GM21360 (cell line): ENCODE measurements at regions not wholly inside any gene's neighbourhood (a gene's known extent, or its start where the extent isn't known, plus 50 kb on each side); places are given as distances from the start of the nearest gene placed in this dataset.
"Not testable (repeated sequence)": the region's sequence is repeated elsewhere in the genome, so short reads cannot be mapped to it uniquely, and the experiment has no call there.

Experiments used
- ATAC-seq: cut with Tn5 transposase; IDR thresholded peaks from one replicate; pipeline ENCODE4 v1.9.1; 2021; ENCODE audit warnings: mild to moderate bottlenecking, moderate library complexity; ENCODE audit not compliant: unreplicated experiment

DNA sequence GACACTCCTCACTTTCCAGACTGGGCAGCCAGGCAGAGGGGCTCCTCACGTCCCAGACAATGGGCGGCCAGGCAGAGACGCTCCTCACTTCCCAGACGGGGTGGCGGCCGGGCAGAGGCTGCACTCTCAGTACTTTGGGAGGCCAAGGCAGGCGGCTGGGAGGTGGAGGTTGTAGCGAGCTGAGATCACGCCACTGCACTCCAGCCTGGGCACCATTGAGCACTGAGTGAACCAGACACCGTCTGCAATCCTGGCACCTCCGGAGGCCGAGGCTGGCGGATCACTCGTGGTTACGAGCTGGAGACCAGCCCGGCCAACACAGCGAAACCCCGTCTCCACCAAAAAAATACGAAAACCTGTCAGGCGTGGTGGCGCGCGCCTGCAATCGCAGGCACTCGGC lies 134.1 kb upstream of the BOD1L1 start:
- ATAC-seq: not testable (repeated sequence)

DNA sequence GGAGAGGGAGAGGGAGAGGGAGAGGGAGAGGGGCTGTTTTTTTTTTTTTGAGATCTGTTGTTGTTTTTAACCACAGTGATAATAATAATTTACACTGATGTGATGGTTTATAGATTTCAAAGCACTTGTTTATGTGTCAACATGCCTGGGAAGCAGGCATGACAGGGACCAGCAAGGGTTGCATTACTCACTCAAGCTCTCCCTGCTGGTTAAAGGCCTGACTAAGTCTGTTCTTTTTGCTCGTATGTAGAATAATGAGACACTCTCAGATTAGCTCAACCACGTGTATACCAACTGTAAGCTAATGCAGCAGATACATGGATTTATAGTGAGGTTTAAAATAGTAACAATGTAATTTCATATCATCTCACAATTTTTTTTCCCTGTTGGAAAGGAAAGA lies 134.6 kb upstream of the BOD1L1 start:
- ATAC-seq: no peak

DNA sequence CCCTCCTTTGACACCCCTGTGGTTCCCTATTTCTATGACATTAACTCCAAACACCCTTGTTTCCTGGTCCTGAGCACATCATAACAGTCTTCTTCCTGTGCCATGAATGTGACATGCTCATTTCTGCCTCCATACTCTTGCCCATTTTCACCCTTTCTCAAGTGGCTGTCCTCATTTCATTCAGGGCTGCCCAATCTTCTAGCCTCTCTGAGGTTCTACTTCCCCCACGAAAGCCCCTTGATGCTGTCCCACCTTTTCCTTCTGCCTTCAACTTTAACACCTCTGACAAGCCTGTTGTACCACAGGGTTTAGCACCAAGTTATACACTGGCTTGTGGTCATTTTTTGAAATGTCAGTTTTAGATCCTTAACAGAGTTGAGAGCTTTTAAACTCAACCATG lies 136.2 kb upstream of the BOD1L1 start:
- no peak for ATAC-seq

DNA sequence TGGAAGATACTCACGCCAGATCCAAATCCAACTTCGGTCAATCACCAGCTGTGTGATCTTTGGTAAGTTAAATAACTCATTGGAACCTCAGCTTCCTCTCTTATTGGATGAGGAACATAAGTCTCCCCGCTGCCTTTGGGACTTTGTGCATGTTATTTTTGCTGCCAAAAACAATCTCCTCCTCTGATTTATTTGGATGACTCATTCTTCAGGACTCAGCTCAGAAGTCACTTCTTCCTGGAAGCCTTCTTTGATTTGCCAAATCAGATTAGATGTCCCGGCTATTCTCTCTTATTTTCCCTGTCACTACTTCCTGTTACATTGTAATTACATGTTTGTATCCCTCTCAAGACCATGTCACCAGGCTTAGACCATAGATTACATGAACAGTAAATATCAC lies 138.0 kb upstream of the BOD1L1 start:
- no peak for ATAC-seq

DNA sequence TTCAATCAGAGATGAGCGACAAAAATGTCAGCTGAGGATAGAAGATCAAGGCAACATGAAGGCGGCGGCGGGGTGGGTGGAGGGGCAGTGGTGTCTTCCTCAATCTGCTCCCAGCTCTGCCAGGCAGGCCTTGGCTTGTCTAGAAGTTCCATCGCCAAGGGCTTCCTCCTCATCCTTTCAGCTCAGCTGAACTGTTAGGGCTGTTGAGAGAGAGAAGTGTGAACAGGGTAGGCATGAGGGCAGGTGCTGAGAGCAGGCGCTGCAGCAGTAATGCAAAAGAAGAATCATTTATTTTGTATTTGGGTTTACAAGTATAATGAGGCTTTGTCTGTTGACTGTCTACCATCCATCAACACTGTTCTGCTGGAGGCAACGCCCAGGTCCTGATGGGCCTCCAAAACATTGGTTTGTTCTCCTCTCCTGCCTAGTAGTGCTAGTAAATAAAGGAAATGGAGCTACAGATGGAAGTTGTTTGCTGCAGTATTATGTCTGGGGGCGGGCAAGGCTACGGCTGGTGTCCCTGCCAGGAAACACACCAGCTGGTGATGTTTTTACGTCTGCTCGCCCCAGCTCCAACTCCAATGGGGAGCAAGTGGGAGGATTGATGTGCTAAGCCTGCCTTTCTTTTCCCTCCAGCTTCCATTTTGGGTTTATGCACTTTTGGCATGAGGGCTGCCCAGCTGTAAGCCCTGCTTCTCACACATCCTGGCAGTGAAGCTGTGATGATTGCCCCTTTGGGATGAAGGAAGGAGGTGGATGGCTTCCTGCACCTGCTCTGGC lies 139.4 kb upstream of the BOD1L1 start:
- no peak for ATAC-seq

DNA sequence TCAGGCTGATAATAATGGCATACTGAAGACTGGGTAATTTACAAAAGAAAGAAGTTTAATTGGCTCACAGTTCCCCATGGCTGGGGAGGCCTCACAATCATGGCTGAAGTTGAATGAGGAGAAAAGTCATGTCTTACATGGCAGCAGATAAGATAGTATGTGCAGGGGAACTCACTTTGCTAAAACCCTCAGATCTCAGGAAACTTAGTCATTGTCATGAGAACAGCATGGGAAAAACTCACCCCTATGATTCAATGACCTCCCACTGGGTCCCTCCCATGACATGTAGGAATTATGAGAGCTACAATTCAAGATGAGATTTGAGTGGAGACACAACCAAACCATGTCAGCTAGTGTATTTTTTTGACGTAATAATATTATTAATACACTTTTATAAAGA lies 149.8 kb upstream of the BOD1L1 start:
- no peak for ATAC-seq

DNA sequence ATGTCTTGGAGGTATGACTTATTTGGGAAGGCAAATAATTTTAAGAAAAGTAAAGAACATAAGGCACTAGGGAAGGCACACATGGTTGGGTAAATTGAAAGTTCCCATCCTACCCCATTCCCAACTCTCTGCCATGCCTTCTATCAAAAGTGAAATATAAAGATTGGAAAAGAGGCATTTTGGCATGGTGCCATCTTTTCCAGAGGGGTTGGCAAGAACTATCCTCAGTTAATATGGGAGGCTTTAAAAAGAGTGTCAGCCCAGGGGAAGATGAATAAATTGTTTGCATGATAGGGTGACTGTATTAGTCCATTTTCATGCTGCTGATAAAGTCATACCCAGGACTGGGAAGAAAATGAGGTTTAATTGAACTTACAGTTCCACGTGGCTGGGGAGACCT lies 150.8 kb upstream of the BOD1L1 start:
- no peak for ATAC-seq

DNA sequence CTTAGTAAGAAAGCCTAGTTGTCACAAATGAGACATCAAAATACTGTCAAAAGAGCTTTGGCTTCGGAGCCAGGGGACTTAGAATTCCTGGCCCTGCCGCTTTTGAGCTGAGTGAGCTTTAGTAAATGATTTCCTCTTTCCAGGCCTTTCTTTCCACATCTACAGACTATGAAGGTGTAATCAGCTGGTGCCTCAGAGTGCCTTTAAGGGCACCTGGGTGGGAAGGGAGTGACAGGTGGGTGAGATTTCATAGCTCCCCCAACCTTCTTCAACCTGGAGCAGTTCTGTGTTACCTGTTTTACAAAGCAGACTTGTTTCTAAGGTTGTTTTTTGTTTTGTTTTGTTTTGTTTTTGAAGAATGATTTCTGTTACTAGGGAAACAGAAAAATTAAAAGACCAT lies 154.7 kb upstream of the BOD1L1 start:
- no peak for ATAC-seq

DNA sequence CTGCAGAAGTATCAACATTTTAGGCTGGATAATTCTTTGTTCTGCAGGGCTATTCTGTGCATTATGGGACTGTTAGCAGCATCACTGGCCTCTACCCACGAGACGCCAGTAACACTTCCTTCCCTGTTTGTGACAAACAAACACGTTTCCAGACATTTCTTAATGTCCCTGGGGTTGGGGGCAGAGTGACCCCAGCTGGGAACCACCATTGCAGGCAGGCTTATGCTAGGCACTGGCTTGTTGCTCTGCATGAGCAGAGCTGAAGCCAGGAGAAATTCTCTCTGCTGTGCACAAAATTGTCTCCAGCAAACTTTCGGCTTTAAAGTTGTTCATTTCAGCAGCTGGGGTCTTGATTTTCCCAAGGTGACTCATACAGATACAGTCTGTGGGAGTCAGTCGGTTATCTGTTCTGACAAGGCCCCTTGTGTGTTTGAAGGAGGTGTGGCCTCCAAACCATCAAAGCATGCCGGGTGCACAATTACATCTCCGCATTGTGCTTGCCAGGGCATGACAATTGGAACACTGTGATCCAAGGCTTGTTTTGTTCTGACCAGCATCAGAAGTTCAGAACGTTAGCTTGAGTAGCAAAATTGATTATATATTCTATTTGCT lies 156.4 kb upstream of the BOD1L1 start:
- no peak for ATAC-seq

DNA sequence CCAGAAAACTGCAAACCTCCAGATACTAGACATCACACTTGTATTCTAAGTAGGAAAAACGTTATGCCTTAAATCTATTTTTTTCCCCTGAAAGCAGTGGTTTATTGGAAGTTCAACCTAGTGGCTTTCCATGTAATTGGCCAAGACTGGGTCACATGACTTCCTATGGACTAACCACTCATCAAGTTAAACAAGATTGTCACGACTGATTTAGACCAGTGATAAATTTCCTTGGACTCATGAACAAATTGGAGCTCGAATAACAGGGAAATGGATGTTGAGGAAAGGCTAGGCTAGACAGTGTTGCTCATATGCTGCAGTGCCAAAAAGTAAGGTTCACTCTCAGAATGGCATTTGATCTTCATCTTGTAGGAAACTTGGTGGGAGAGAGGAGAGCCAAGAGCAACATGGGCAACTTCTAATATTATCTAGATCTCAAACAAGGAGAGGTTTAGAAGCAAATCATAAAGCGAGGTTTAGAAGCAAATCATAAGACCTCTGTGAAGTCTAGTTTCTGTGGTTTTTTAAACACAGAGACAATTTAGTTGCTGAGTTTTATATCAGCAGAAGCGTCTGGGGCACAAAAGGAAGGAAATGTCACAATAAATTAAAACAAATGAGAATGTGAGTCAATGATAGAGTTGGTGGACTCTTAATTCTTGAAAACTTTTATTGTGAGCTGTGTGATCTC lies 165.6 kb upstream of the BOD1L1 start:
- no peak for ATAC-seq

DNA sequence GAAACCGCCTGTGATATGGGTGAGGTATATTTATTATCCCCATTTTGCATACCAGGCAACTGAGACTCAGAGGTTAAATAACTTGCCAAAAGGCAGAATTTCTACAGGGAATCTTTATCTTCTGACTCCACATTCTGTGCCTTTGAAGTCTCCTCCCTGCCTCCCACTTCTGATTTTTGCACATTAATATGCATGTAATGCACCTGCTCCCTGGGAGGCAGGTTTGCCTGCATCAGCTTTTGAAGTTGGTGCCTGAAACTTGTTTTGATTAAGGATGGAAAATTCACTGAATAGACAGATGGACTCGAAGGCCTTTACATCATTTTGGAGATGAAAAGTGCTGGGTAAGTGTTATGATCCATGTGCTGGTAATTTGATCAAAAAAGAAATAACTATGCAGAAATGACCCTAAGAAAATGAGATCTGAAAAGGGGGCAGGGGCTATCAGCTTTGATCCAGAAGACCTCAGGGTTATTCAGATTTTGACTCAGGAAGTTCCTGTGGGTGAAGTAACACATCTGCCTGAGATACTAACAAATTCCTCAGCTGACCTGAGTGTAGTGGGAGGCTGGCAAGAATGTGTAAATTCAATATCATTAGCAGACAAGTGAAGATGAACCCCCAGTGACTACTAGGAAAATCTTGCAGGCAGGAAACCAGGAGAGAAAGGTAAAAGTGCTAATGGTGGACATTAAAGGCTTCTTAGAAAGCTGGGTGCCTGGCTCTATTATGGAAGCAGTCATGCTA lies 167.5 kb upstream of the BOD1L1 start:
- no peak for ATAC-seq

DNA sequence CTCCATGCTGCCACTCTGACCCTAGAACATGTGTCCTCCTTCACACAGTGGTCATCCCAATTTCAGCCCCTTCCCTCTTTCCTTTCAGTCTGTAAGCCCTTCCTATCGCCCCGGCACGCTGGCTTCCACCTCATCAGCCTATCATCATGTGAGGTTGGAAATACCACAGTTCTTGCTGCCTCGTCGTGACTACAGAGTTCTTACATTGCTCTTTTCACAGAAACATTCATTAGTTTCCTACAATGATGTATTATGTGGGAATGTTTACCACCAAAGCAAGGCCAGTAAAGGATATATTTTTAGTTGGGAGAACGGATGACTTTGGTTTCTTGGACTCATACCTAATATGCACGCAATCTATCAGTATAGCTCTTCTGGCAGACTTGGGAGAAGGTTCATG lies 169.5 kb upstream of the BOD1L1 start:
- ATAC-seq: no peak

DNA sequence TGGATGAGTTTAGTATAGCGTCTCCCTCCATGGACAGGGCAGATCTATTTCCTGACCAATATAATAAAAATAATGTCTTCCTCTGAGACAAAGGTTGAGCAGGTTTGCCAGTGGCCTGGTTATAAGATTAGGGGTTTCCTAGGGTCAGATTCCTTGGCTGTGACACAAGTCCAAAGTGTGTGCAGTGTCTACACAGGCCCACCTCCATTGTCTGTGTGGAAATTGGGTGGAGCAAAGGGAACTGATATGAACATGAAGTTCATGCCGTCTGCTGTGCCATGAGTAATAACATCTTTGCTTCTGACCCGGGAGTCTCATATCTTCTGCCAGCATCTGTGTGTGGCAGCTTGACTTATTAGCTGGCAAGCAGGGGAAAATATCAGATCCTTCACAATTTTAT lies 187.7 kb upstream of the BOD1L1 start:
- no peak for ATAC-seq

DNA sequence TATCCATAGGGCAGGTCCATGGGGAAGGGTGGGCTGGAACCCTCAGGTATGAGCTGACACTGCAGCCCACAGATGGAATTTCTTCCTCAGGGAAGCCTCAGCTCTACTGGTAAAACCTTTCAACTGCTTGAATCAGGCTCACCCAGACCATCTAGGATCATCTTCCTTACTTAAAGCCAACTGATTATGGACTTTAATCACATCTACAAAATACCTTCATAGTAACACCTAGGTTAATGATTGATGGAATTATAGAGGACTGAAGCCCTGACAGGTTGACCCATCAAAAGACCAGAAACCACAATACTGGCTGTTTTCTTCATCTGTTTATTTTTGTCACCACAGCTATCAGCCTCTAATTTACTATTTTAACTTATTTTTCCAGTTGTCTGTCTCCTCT lies 188.9 kb upstream of the BOD1L1 start:
- ATAC-seq: no peak

DNA sequence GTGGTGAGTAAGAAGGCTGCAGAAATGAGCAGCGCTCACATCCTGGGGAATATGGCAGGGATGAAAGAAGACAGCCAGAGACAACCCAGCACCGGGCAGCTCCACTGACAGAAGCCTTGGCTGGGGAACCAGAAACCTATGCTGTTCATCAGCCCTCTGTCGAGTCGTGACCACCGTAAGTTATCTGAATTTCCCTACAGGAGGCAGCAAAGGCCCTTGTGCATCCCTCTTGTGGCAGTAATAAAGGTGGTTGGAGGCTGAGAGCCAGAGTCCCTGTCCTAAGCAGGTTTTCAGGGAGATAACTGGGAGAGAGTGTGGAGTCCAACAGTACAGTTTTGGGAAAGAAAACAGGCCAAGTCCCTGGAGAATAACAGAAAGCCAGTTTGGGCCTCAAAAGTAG lies 194.0 kb upstream of the BOD1L1 start:
- no peak for ATAC-seq

DNA sequence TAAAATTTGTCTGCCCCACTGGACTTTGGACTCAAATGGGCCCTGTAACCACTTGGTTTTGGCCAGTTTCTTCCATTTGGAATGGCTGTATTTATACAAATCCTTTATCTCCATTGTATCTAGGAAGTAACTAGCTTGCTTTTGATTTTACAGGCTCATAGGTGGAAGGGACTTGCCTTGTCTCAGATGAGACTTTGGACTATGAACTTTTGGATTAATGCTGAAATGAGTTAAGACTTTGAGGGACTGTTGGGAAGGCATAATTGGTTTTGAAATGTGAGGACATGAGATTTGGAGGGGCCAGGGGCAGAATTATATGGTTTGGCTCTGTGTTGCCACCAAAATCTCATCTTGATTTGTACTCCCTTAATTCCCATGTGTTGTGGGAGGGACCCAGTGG lies 198.3 kb upstream of the BOD1L1 start:
- ATAC-seq: not testable (repeated sequence)

DNA sequence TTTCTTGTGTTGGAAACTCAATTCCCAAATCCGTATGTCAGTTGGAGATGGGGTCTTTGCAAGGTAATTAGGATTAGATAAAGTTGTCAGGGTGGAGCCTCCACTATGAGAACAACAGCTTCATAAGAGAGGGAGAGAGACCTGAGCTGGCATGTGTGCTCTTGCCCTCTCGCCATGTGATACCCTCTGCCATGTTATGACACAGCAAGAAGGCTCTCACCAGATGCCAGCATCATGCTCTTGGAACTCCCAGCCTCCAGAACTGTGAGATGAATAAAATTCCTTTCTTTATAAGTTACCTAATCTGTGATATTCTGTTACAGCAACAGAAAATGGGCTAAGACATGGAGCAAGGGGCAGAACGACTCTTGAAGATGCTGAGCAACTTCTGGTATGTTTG lies 201.9 kb upstream of the BOD1L1 start:
- ATAC-seq: no peak

DNA sequence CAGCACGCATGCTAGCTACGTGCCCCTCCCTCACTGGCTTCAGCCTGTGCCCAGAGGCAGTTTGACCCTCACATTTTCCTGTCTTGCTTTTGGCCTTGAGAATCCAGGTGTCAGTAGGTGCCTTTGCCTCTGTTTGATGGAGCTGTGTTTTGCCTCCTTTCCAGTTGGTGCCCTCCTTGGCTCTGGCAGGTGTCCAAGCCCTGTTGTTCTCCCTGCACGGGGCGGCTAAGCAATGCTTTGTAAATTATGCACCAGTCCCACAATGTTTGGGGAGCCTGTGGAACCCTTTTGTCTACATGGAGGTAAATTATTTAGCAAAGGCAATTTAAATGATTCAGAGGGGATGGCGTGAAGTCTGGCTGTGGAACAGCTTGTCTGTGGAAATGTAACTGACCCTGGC lies 202.9 kb upstream of the BOD1L1 start:
- no peak for ATAC-seq

DNA sequence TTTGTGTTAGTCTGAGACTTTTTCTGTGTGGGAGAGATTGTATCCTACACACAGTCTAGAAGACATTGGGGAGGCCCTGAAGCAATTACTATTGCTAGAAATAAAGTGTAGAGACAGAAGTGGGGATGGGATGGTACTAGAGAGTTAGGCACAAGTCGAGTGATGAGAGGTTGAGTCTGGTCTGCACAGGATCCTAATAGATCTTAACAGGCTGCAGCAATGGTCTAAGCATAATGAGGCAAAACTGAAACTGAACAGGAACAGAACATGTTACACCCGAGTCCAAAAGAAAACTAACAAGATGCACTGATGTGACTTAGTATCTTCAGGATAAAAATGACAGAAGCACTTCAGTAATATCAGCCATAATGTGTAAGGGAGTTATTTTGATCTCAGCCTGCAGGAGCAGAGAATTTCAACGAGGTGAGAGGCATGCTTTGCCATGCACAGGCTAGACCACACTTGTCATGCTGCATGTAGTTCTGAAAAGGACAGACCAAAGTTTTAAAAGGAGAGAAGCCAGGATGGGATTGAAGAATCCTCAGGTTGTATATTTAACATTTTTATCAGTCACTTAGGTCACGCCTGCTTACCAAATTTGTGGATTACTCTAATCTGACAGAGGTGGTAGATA lies 205.8 kb upstream of the BOD1L1 start:
- ATAC-seq: no peak

DNA sequence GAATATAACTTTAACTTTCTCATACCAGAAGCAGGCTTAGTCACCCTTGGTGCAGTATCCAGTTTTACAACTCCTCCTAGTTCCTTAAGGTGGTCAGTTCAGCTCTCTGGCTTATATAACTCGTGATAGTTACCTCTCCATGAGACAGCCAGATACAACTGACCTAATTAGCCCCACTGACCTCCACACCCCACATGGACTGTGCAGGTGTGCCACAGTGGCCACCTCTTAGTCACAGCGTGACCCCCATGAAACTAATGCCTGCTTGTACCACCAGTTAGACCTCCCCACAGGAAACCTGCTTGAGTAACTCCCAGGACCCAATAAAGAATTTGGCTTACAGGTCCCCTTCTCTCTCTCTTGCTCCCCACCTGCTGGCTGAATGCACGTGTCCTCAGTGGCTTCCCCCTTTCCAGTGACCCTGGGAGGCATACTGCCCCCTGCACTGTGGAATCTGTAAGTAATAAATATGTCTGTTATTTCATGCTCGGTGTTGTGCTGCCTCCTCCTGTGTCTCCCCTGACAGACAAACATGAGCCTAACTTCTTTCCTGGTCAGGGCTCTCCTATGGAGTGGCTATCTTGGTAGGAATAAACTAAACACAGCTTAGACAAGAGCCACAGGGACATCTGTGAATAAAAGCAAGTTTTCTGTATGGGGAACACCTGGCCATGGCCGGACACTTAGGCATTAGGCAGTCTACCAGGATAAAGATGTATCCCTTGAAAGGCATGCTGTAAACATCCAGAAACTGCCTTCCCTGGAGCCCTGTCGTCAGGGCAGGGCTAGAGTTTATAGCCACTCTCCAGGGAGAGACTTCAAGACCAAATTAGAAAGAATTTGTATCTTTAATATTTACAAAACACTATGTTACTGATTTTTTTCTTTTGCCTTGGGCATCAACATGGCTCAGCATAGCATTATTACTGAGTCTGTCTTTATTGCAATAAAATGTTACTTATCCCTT lies 209.7 kb upstream of the BOD1L1 start:
- no peak for ATAC-seq
